GM10248 (cell line): ENCODE measurements at regions not wholly inside any gene's neighbourhood (a gene's known extent, or its start where the extent isn't known, plus 50 kb on each side); places are given as distances from the start of the nearest gene placed in this dataset.

Experiments
- CTCF ChIA-PET: fragments of 300-600 bp; sonication (Branson Sonifier 250); formaldehyde crosslinking; extraction: SDS; loops from one replicate; lab custom pipeline; 2021; ENCODE audit warnings: antibody characterized with exemption; lab: Yijun Ruan, JAX
- POLR2A ChIA-PET: fragments of 350-650 bp; sonication (Branson Sonifier 250); formaldehyde crosslinking; extraction: SDS; loops from one replicate; lab custom pipeline; 2020; ENCODE audit warnings: antibody characterized with exemption; lab: Yijun Ruan, JAX
- DNase-seq: peaks from one replicate; pipeline ENCODE4 v3.0.0; 2012; ENCODE audit errors: extremely low spot score
- TF ChIP-seq, protein P1 (sequence below): IDR thresholded peaks from 2 replicates; pipeline ENCODE4 v1.5.1; 2012; ENCODE audit warnings: mild to moderate bottlenecking, low read depth; ENCODE audit errors: extremely low read depth, missing control alignments, control extremely low read depth

DNA sequence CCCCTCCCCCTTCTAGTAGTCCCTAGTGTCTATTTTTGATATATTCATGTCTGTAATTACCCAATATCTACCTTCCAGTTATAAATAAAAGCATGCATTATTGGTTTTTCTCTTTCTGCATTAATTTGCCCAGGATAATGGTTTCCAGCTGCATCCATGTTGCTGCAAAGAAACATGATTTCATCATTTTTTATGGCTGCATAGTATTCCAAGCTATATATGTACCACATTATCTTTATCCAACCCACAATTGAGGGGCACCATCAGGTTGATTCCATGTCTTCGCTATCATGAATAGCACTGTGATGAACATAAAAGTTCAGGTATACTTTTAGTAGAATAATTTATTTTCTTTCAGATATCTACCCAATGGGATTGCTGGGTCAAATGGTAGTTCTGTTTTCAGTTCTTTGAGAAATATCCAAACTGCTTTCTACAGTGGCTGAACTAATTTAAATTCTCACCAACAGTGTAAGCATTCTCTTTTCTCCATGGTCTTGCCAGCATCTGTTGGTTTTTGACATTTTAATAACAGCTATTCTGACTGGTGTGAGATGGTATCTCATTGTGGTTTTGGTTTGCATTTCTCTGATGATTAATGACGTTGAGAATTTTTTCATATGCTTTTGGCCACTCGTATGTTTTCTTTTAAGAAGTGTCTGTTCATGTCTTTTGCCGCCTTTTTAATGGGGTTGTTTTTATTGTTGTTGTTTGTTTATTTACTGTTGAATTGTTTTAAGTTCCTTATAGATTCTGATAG is 746.1 kb upstream of the MEF2C start:
- TF ChIP-seq, protein P1, sequence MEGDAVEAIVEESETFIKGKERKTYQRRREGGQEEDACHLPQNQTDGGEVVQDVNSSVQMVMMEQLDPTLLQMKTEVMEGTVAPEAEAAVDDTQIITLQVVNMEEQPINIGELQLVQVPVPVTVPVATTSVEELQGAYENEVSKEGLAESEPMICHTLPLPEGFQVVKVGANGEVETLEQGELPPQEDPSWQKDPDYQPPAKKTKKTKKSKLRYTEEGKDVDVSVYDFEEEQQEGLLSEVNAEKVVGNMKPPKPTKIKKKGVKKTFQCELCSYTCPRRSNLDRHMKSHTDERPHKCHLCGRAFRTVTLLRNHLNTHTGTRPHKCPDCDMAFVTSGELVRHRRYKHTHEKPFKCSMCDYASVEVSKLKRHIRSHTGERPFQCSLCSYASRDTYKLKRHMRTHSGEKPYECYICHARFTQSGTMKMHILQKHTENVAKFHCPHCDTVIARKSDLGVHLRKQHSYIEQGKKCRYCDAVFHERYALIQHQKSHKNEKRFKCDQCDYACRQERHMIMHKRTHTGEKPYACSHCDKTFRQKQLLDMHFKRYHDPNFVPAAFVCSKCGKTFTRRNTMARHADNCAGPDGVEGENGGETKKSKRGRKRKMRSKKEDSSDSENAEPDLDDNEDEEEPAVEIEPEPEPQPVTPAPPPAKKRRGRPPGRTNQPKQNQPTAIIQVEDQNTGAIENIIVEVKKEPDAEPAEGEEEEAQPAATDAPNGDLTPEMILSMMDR: no peak
- ChIA-PET CTCF (no interaction called here), POLR2A (no interaction called here)
- no peak for DNase-seq

DNA sequence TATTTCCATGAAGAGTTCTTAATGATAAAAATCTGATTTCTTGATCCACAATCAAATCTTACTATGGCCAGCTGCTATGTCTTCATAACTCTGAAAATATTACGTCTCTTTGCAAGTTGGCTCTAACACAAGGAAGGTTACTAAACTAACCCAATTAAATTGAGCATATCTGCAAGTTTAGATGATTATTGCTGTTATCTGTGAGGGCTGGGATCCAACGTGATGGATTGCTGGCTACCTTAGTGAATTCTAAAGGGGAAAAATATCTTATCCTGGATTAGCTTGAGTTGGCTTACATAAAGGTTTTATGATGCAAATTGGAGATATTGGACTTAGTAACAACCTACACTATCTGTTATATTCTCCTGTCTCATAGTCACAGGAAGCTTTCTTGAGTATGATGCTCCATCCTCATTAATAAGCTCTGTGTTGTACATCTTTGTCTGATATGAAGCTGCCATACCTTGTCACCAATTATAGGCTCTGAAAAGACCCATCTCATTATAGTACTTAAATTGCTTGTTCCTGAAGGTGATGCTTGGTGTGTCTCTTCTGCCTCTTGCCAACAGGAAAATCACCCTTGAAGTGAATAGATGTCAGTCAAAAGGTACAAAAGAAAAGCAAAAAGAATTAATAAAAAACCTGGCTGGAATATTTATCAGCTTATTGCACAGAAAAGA is 733.0 kb upstream of the MEF2C start:
- ChIA-PET POLR2A (no interaction called here), CTCF (interaction anchor here (1.1 to 1.6 kb wide), 2 partner anchors 21 to 232 kb away, joined by 3 to 4 read pairs; no protein-coding TSS in a partner anchor)
- TF ChIP-seq, protein P1: no peak
- no peak for DNase-seq

DNA sequence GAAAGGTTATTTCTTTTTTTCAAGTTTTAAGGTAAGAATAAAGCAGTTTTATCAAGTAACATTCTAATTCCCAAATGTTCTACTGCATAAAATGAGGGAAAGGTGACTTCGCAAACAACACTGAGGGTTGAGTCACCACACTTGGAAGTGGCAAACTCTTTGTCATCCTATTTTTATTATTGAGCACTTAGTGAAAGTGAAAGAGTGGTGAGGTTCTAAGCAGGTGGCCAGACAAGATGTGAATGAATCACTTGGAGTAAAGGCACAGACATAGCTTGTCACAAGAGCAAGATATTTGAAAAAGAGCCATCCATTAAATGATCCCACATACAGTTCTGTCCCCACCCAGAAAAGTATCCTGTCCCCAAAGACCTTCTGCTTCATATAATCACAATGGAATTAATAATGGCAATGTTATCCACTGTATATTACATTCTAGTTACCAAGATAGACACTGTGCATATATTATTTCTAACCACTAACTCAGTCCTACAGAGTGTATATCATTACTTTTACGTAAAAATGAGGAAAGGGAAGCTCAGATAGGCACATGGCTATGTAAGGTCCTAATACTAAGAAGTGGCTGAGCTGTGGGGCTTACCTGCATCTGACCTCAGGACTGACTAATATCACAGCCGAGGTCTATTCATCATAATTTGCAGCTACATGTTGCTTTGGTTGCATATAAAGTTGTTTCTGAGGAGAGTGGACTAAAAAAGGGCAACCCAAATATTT is 730.4 kb upstream of the MEF2C start:
- CTCF ChIA-PET: no interaction called here
- TF ChIP-seq, protein P1: no peak
- POLR2A ChIA-PET: no interaction called here
- DNase-seq: peak; percentile 31

DNA sequence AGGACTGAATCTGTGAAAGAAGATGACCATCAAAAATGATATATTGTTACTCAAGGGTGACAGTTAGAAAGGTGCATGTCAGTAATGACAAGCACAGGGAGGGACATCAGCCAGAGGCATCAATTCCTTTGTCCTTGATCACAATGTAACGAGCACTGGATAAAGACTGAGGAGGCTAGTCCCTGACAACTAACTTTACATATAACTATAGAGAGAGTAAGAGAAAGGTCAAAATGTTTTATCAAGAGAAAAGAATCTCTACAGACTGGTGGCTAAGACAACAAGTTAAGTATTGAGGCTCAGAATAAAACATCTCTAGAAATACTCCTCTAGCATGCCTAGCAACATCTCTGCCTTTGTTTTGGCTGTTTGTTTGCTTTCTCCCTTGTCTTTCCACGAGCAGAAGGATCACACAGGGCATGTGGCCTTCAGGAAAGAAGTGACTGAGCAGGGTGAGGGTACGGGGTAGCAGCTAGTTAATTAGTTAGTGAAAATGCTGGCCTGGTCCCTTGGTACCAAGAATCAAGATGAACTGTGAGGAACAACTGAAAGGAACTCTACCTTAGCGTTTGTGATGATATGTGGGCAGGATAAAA is 724.1 kb upstream of the MEF2C start:
- POLR2A ChIA-PET: no interaction called here
- DNase-seq: no peak
- TF ChIP-seq, protein P1: no peak
- CTCF ChIA-PET: no interaction called here

DNA sequence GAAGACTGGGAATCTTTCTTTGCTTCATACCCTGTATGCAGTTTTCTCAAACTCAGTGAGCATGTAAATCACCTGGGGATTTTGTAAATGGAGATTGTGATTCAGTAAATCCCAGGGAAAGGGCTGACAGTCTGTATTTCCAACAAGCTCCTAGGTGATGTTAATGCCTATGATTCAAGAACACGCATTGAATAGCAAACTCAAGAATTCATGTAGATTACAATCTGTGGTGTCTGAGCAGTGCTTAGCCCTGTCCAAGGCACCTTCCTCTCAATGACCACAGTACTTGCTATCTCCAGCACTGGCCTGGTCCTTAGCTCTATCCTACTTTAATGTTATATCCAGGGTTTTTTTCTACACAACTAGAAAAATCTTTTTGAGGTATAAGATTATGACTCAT is 721.4 kb upstream of the MEF2C start:
- ChIA-PET CTCF (interaction anchor here (1.0 kb wide), 1 partner anchor 12 kb away, joined by 3 read pairs; no protein-coding TSS in a partner anchor), POLR2A (no interaction called here)
- TF ChIP-seq, protein P1: no peak
- DNase-seq: no peak

DNA sequence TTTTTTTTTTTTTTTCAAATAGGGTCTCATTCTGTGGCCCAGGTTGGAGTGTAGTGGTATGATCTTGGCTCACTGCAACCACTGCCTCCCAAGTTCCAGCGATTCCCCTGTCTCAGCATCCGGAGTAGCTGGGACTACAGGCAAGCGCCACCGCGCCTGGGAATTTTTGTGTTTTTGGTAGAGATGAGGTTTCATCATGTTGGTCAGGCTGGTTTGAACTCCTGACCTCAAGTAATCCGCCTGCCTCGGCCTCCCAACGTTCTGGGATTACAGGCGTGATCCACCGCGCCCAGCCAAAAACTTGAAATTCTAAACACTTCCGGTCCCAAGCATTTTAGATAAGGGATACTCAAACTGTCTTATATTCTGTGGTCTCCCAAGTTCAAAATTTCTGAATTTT is 718.9 kb upstream of the MEF2C start:
- CTCF ChIA-PET: no interaction called here
- TF ChIP-seq, protein P1: no peak
- POLR2A ChIA-PET: no interaction called here
- no peak for DNase-seq
